ENCODE measurements at regions not wholly inside any gene's neighbourhood (a gene's known extent, or its start where the extent isn't known, plus 50 kb on each side); places are given as distances from the start of the nearest gene placed in this dataset.

- H3K36me3 ChIP-seq (ENCODE audit: insufficient read depth, low read length) = no peaks in the 10 kb centered on the region
- H3K9me3 ChIP-seq (ENCODE audit: insufficient read depth, low read length, severe bottlenecking) = no peaks in the 10 kb centered on the region
- DNase-seq (peak; percentile 0), ATAC-seq (ENCODE audit: insufficient read depth, low read depth) (no peak)
- TF ChIP-seq EZH2 (IDR thresholded peaks at IDR 0.05; ENCODE audit: borderline replicate concordance, low read depth, low read length, severe bottlenecking) = no peak
- TF ChIP-seq, protein P1, sequence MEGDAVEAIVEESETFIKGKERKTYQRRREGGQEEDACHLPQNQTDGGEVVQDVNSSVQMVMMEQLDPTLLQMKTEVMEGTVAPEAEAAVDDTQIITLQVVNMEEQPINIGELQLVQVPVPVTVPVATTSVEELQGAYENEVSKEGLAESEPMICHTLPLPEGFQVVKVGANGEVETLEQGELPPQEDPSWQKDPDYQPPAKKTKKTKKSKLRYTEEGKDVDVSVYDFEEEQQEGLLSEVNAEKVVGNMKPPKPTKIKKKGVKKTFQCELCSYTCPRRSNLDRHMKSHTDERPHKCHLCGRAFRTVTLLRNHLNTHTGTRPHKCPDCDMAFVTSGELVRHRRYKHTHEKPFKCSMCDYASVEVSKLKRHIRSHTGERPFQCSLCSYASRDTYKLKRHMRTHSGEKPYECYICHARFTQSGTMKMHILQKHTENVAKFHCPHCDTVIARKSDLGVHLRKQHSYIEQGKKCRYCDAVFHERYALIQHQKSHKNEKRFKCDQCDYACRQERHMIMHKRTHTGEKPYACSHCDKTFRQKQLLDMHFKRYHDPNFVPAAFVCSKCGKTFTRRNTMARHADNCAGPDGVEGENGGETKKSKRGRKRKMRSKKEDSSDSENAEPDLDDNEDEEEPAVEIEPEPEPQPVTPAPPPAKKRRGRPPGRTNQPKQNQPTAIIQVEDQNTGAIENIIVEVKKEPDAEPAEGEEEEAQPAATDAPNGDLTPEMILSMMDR (IDR thresholded peaks at IDR 0.05; ENCODE audit: borderline replicate concordance, extremely low read depth, low read length, poor library complexity, severe bottlenecking) = no peak
- H3K79me2 ChIP-seq (ENCODE audit: insufficient read depth, low read length) = no peaks in the 10 kb centered on the region
- H2AFZ ChIP-seq (ENCODE audit: low read depth, low read length) = no peak overlapping the region
- H4K20me1 ChIP-seq (ENCODE audit: insufficient read depth, low read length) = no peaks in the 10 kb centered on the region
- no peaks in the 10 kb centered on the region for H3K4me1 ChIP-seq (ENCODE audit: insufficient read depth, low read length)
- peaks cover 5% of the 10 kb centered on the region for H3K27me3 ChIP-seq (ENCODE audit: insufficient read depth, low read length, poor library complexity)
- H3K4me2 ChIP-seq (ENCODE audit: insufficient read depth, low read length) = no peak overlapping the region
- H3K4me3 ChIP-seq (ENCODE audit: low read depth in 1 of 2, low read length in 2 of 2) = no peak overlapping the region
- no peak overlapping the region for H3K27ac ChIP-seq (ENCODE audit: low read length)
- H3K9ac ChIP-seq (ENCODE audit: low read depth, low read length) = no peak overlapping the region
Measured at GRCh38 chr18:78582898-78583738, 396.5 kb upstream of the SALL3 start.

DNA sequence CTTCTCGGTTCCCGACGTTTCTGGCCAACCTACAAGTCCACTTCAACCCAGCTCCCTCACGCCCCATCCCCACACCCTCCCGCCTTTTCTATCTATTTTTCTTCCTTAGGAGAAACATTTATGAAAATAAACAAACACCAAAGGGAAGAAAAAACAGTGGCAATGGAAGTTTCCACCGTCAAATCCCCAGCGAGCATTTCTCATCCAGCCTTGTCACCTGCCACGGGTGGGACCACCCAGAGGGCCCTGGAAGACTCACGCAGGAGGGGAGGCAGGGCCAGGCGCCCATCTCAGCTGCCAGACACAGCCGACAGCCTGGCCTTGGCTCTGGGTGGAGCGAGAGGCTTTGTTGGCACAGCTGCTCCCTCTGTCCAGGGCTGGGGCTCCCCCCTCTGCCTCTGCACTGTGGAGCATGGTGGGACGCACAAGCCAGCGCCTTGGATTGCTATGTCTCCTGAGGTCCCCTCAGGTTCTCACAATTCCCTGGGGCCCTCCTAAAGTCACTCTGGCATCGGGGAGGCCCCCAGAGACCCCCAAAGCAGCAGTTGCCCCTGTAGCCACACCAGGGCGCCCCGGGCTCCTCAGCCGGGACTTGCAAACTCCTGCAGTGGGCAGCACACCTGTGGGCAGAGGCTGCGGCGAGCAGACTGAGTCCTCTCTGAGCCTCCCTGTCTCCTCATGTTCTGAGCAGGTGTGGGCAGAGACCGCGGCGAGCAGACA lies 395.7 kb upstream of the SALL3 start:
- no peaks in the 10 kb centered on the region for H3K9me3 ChIP-seq (ENCODE audit: insufficient read depth, low read length, severe bottlenecking)
- TF ChIP-seq, protein P1 (IDR thresholded peaks at IDR 0.05; ENCODE audit: borderline replicate concordance, extremely low read depth, low read length, poor library complexity, severe bottlenecking) = no peak
- no peak for TF ChIP-seq EZH2 (IDR thresholded peaks at IDR 0.05; ENCODE audit: borderline replicate concordance, low read depth, low read length, severe bottlenecking)
- no peak overlapping the region for H3K9ac ChIP-seq (ENCODE audit: low read depth, low read length)
- ATAC-seq (ENCODE audit: insufficient read depth, low read depth) = no peak
- DNase-seq = peak; percentile 0
- no peaks in the 10 kb centered on the region for H3K79me2 ChIP-seq (ENCODE audit: insufficient read depth, low read length)
- H3K36me3 ChIP-seq (ENCODE audit: insufficient read depth, low read length) = no peaks in the 10 kb centered on the region
- no peak overlapping the region for H2AFZ ChIP-seq (ENCODE audit: low read depth, low read length)
- no peak overlapping the region for H3K4me3 ChIP-seq (ENCODE audit: low read depth in 1 of 2, low read length in 2 of 2)
- H3K27me3 ChIP-seq (ENCODE audit: insufficient read depth, low read length, poor library complexity) = peaks cover 5% of the 10 kb centered on the region
- no peak overlapping the region for H3K27ac ChIP-seq (ENCODE audit: low read length)
- H3K4me1 ChIP-seq (ENCODE audit: insufficient read depth, low read length) = no peaks in the 10 kb centered on the region
- no peak overlapping the region for H3K4me2 ChIP-seq (ENCODE audit: insufficient read depth, low read length)
- no peaks in the 10 kb centered on the region for H4K20me1 ChIP-seq (ENCODE audit: insufficient read depth, low read length)

GRCh38 chr18:78584459-78585022 lies 395.1 kb upstream of the SALL3 start:
- Histone ChIP-seq H3K4me1 (ENCODE audit: insufficient read depth, low read length) (no peaks in the 10 kb centered on the region), H2AFZ (ENCODE audit: low read depth, low read length) (no peak overlapping the region), H3K79me2 (ENCODE audit: insufficient read depth, low read length) (no peaks in the 10 kb centered on the region), H3K27me3 (ENCODE audit: insufficient read depth, low read length, poor library complexity) (peaks cover 5% of the 10 kb centered on the region), H3K27ac (ENCODE audit: low read length) (no peak overlapping the region), H3K36me3 (ENCODE audit: insufficient read depth, low read length) (no peaks in the 10 kb centered on the region), H3K4me3 (ENCODE audit: low read depth in 1 of 2, low read length in 2 of 2) (no peak overlapping the region), H4K20me1 (ENCODE audit: insufficient read depth, low read length) (no peaks in the 10 kb centered on the region), H3K4me2 (ENCODE audit: insufficient read depth, low read length) (no peak overlapping the region), H3K9me3 (ENCODE audit: insufficient read depth, low read length, severe bottlenecking) (no peaks in the 10 kb centered on the region), H3K9ac (ENCODE audit: low read depth, low read length) (no peak overlapping the region)
- no peak for DNase-seq
- ATAC-seq (ENCODE audit: insufficient read depth, low read depth) = no peak
- no peak for TF ChIP-seq EZH2 (IDR thresholded peaks at IDR 0.05; ENCODE audit: borderline replicate concordance, low read depth, low read length, severe bottlenecking)
- TF ChIP-seq, protein P1 (IDR thresholded peaks at IDR 0.05; ENCODE audit: borderline replicate concordance, extremely low read depth, low read length, poor library complexity, severe bottlenecking) = no peak

All from DND-41 (cell line).